Bronchial epithelial cell (primary cell): ENCODE measurements at regions not wholly inside any gene's neighbourhood (a gene's known extent, or its start where the extent isn't known, plus 50 kb on each side); places are given as distances from the start of the nearest gene placed in this dataset.

ENCODE experiments used
- DNase-seq: peaks from one replicate; pipeline ENCODE4 v3.0.0-alpha.2; 2010; ENCODE audit warnings: low read depth
- FAIRE-seq: peaks from 2 replicates; lab custom pipeline; 2011; peaks lifted over from hg19 to GRCh38; lab: Jason Lieb, UNC
- H3K27me3 ChIP-seq: 2 replicates; pipeline ENCODE4 v1.5.1; 2011; ENCODE audit warnings: low read length; ENCODE audit not compliant: control insufficient read depth, insufficient read depth
- H3K36me3 ChIP-seq: 2 replicates; pipeline ENCODE4 v1.5.1; 2011; ENCODE audit warnings: low read length; ENCODE audit not compliant: control insufficient read depth, insufficient read depth
- H3K4me3 ChIP-seq: 2 replicates; pipeline ENCODE4 v1.5.1; 2011; ENCODE audit warnings: mild to moderate bottlenecking, low read depth, low read length, control low read depth
- CTCF ChIP-seq: IDR thresholded peaks from 2 replicates; pipeline ENCODE4 v1.5.1; 2011; ENCODE audit warnings: mild to moderate bottlenecking, moderate library complexity, low read length, control low read depth, inconsistent platforms; ENCODE audit not compliant: insufficient read depth, severe bottlenecking

- no peak for TF ChIP-seq CTCF
- DNase-seq (no peak), FAIRE-seq (no peak)
- no peak overlapping the region for H3K4me3 ChIP-seq
- H3K36me3 ChIP-seq: no peaks in the 10 kb centered on the region
- no peaks in the 10 kb centered on the region for H3K27me3 ChIP-seq
Measured at GRCh38 chr2:51441786-51442185, 409.9 kb upstream of the NRXN1 start.

- Histone ChIP-seq H3K36me3 (no peaks in the 10 kb centered on the region), H3K4me3 (no peak overlapping the region), H3K27me3 (no peaks in the 10 kb centered on the region)
- FAIRE-seq: no peak
- TF ChIP-seq CTCF: no peak
- DNase-seq: no peak
Measured at GRCh38 chr2:51424418-51424817, 392.5 kb upstream of the NRXN1 start.

GRCh38 chr2:51420511-51420910 lies 388.6 kb upstream of the NRXN1 start:
- Histone ChIP-seq H3K27me3 (no peaks in the 10 kb centered on the region), H3K4me3 (no peak overlapping the region), H3K36me3 (no peaks in the 10 kb centered on the region)
- DNase-seq (no peak), FAIRE-seq (no peak)
- TF ChIP-seq CTCF: no peak

GRCh38 chr2:51413726-51414125 lies 381.8 kb upstream of the NRXN1 start:
- no peak for TF ChIP-seq CTCF
- no peaks in the 10 kb centered on the region for H3K36me3 ChIP-seq
- FAIRE-seq (no peak), DNase-seq (no peak)
- H3K4me3 ChIP-seq: no peak overlapping the region
- H3K27me3 ChIP-seq: no peaks in the 10 kb centered on the region

- FAIRE-seq: no peak
- no peak for DNase-seq
- TF ChIP-seq CTCF: no peak
- no peaks in the 10 kb centered on the region for H3K27me3 ChIP-seq
- H3K36me3 ChIP-seq: no peaks in the 10 kb centered on the region
- H3K4me3 ChIP-seq: no peak overlapping the region
Measured at GRCh38 chr2:51410331-51410730, 378.4 kb upstream of the NRXN1 start.

GRCh38 chr2:51409920-51410319 lies 378.0 kb upstream of the NRXN1 start:
- H3K4me3 ChIP-seq: no peak overlapping the region
- FAIRE-seq (no peak), DNase-seq (no peak)
- H3K27me3 ChIP-seq: no peaks in the 10 kb centered on the region
- no peak for TF ChIP-seq CTCF
- no peaks in the 10 kb centered on the region for H3K36me3 ChIP-seq
